WI38 (cell line): ENCODE measurements at regions not wholly inside any gene's neighbourhood (a gene's known extent, or its start where the extent isn't known, plus 50 kb on each side); places are given as distances from the start of the nearest gene placed in this dataset.

Experiments
- H3K4me3 ChIP-seq: 2 replicates; pipeline ENCODE4 v1.5.1; 2011; ENCODE audit warnings: low read depth, mild to moderate bottlenecking, control low read depth, low read length
- TF ChIP-seq, protein P1 (sequence below): IDR thresholded peaks from 2 replicates; pipeline ENCODE4 v1.5.1; 2012; ENCODE audit warnings: low read depth, mild to moderate bottlenecking, control low read depth, low read length

- TF ChIP-seq, protein P1, sequence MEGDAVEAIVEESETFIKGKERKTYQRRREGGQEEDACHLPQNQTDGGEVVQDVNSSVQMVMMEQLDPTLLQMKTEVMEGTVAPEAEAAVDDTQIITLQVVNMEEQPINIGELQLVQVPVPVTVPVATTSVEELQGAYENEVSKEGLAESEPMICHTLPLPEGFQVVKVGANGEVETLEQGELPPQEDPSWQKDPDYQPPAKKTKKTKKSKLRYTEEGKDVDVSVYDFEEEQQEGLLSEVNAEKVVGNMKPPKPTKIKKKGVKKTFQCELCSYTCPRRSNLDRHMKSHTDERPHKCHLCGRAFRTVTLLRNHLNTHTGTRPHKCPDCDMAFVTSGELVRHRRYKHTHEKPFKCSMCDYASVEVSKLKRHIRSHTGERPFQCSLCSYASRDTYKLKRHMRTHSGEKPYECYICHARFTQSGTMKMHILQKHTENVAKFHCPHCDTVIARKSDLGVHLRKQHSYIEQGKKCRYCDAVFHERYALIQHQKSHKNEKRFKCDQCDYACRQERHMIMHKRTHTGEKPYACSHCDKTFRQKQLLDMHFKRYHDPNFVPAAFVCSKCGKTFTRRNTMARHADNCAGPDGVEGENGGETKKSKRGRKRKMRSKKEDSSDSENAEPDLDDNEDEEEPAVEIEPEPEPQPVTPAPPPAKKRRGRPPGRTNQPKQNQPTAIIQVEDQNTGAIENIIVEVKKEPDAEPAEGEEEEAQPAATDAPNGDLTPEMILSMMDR = no peak
These were observed 852.6 kb downstream of the VRK1 start for GRCh38 chr14:97649752-97650151.

GRCh38 chr14:97655169-97655948 lies 858.2 kb downstream of the VRK1 start:
- H3K4me3 ChIP-seq = no peak overlapping the region
- TF ChIP-seq, protein P1 = no peak

More at GRCh38 chr14:97649752-97650151, 852.6 kb downstream of the VRK1 start:
- H3K4me3 ChIP-seq = no peak overlapping the region

GRCh38 chr14:97657609-97658008 lies 860.4 kb downstream of the VRK1 start:
- TF ChIP-seq, protein P1 = no peak
- no peak overlapping the region for H3K4me3 ChIP-seq

GRCh38 chr14:97687944-97688630 lies 890.9 kb downstream of the VRK1 start:
- TF ChIP-seq, protein P1 = no peak
- H3K4me3 ChIP-seq = no peak overlapping the region

- TF ChIP-seq, protein P1 = no peak
- H3K4me3 ChIP-seq = no peak overlapping the region
These were observed 891.6 kb downstream of the VRK1 start for GRCh38 chr14:97688631-97689336.

GRCh38 chr14:97692084-97692483 lies 894.9 kb downstream of the VRK1 start:
- no peak overlapping the region for H3K4me3 ChIP-seq
- TF ChIP-seq, protein P1 = no peak
